ENCODE measurements at regions not wholly inside any gene's neighbourhood (a gene's known extent, or its start where the extent isn't known, plus 50 kb on each side); places are given as distances from the start of the nearest gene placed in this dataset. TPM values are rescaled to one million over a fixed set of nuclear protein-coding genes. Genes with fewer than 3 reads are reported as not detected.

DNA sequence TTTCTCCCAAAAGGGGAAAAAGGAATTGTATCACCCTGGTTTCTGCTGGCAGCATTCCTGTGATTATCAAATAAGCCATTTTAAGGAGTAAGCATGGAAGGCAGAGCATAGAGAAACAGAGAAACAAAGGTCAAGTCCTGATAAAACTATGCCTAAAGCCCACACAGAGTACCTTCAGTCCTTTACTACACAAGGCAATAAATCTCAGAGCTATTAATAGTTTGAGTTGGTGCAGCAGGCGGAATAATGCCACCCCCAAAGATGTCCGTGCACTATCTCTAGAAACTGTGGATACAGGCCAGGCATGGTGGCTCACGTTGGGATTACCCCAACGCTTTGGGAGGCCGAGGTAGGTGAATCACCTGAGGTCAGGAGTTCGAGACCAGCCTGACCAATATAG is 58.1 kb upstream of the ZBTB40 start:
- no peak for DNase-seq (ENCODE audit: low read depth)
- TF ChIP-seq, protein P1, sequence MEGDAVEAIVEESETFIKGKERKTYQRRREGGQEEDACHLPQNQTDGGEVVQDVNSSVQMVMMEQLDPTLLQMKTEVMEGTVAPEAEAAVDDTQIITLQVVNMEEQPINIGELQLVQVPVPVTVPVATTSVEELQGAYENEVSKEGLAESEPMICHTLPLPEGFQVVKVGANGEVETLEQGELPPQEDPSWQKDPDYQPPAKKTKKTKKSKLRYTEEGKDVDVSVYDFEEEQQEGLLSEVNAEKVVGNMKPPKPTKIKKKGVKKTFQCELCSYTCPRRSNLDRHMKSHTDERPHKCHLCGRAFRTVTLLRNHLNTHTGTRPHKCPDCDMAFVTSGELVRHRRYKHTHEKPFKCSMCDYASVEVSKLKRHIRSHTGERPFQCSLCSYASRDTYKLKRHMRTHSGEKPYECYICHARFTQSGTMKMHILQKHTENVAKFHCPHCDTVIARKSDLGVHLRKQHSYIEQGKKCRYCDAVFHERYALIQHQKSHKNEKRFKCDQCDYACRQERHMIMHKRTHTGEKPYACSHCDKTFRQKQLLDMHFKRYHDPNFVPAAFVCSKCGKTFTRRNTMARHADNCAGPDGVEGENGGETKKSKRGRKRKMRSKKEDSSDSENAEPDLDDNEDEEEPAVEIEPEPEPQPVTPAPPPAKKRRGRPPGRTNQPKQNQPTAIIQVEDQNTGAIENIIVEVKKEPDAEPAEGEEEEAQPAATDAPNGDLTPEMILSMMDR (IDR thresholded peaks at IDR 0.05; ENCODE audit: insufficient read depth, low read depth, low read length): no peak
- H3K4me3 ChIP-seq (ENCODE audit: low read depth, low read length): no peak overlapping the region

DNA sequence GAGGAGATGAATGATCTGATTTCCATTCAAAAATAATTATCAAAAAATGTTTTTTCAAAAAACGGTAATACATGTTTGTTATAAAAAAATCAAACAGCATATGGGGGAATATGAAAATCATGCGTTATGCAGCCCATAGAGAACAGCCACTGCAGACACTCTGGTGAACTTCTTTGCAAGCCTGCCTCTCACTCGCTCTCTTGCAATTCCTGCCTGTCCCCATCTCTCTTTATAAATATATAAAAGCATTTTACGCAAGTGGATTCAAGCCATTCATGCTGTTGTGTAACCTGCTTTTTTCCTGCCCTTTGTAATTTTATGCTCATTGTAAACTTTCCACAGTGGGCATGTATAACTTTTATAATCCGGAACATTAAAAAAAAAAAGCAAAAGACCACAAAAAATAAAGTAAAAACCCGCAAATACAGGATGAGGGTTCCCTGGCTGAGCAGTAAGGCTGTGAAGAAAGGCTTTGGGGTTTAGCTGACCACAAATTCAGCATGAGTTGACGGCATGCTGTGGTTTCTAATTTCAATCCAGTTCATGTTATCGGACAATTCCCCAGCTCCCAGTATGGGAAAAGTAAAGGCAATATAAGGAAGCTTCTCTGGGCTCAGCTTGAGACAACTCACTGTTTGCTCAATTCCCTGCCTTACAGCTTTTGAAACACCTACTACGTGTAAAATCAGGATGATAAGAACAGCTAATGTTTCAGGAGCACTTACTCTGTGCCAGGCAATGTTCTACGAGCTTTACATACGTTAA is 52.8 kb upstream of the ZBTB40 start:
- DNase-seq (ENCODE audit: low read depth): no peak
- TF ChIP-seq, protein P1 (IDR thresholded peaks at IDR 0.05; ENCODE audit: insufficient read depth, low read depth, low read length): no peak
- no peak overlapping the region for H3K4me3 ChIP-seq (ENCODE audit: low read depth, low read length)

GRCh38 chr1:22399421-22400091 is 52.1 kb upstream of the ZBTB40 start:
- DNase-seq (ENCODE audit: low read depth): no peak
- TF ChIP-seq, protein P1 (IDR thresholded peaks at IDR 0.05; ENCODE audit: insufficient read depth, low read depth, low read length): no peak

More at GRCh38 chr1:22399421-22400091, 52.1 kb upstream of the ZBTB40 start:
- H3K4me3 ChIP-seq (ENCODE audit: low read depth, low read length): no peak overlapping the region

Small RNA genes in the stretch of these regions (small RNA-seq; reads per million reads assigned to genes)
- gene MIR4418: not detected

All from fibroblast of villous mesenchyme (primary cell).